OCI-LY7 (cell line): ENCODE measurements at regions not wholly inside any gene's neighbourhood (a gene's known extent, or its start where the extent isn't known, plus 50 kb on each side); places are given as distances from the start of the nearest gene placed in this dataset.

Experiments
- CTCF ChIP-seq: fragments of 200-600 bp; sonication (generic); conservative IDR thresholded peaks from 2 replicates; pipeline ENCODE4 v1.5.1; 2014; ENCODE audit warnings: mild to moderate bottlenecking, antibody characterized with exemption, low read length, moderate library complexity, mixed read lengths
- EZH2phosphoT487 ChIP-seq: fragments of 200-600 bp; sonication (generic); IDR thresholded peaks from 2 replicates; pipeline ENCODE4 v1.6.1; 2018; ENCODE audit warnings: low read depth, borderline replicate concordance, mild to moderate bottlenecking, mixed run types, antibody characterized with exemption, low read length, moderate library complexity, mixed read lengths

GRCh38 chr3:1902416-1902815 lies 196.2 kb upstream of the CNTN4 start:
- TF ChIP-seq CTCF: no peak
- TF ChIP-seq EZH2phosphoT487: no peak
